DMS 273 treated with DMSO at 0.1 percent for 48 hours (cell line): ENCODE measurements at regions not wholly inside any gene's neighbourhood (a gene's known extent, or its start where the extent isn't known, plus 50 kb on each side); places are given as distances from the start of the nearest gene placed in this dataset.

Experiments
- DNase-seq: peaks from one replicate; lab custom pipeline; 2025; lab: John Stamatoyannopoulos, UW

GRCh38 chr4:14844061-14844460, 158.2 kb upstream of the CPEB2 start:
- DNase-seq = no peak

- DNase-seq = no peak
Observed at GRCh38 chr4:14848229-14848628, 154.1 kb upstream of the CPEB2 start.

- no peak for DNase-seq
Observed at GRCh38 chr4:14850455-14851097, 151.7 kb upstream of the CPEB2 start.

GRCh38 chr4:14853176-14853943, 148.9 kb upstream of the CPEB2 start:
- no peak for DNase-seq

- no peak for DNase-seq
Observed at GRCh38 chr4:14855719-14856061, 146.6 kb upstream of the CPEB2 start.

GRCh38 chr4:14856062-14856933, 146.0 kb upstream of the CPEB2 start:
- no peak for DNase-seq

GRCh38 chr4:14856934-14857235, 145.4 kb upstream of the CPEB2 start:
- DNase-seq = no peak

- no peak for DNase-seq
Observed at GRCh38 chr4:14857475-14857874, 144.8 kb upstream of the CPEB2 start.

GRCh38 chr4:14857981-14858380, 144.3 kb upstream of the CPEB2 start:
- no peak for DNase-seq

- DNase-seq = no peak
Observed at GRCh38 chr4:14862891-14863290, 139.4 kb upstream of the CPEB2 start.

GRCh38 chr4:14863418-14864364, 138.6 kb upstream of the CPEB2 start:
- DNase-seq = no peak

- no peak for DNase-seq
Observed at GRCh38 chr4:14864365-14865030, 137.8 kb upstream of the CPEB2 start.

- DNase-seq = no peak
Observed at GRCh38 chr4:14865031-14865366, 137.3 kb upstream of the CPEB2 start.

- no peak for DNase-seq
Observed at GRCh38 chr4:14865804-14866203, 136.5 kb upstream of the CPEB2 start.

GRCh38 chr4:14867847-14868246, 134.4 kb upstream of the CPEB2 start:
- no peak for DNase-seq

- DNase-seq = no peak
Observed at GRCh38 chr4:14868426-14869395, 133.6 kb upstream of the CPEB2 start.

- no peak for DNase-seq
Observed at GRCh38 chr4:14871676-14872430, 130.4 kb upstream of the CPEB2 start.

- no peak for DNase-seq
Observed at GRCh38 chr4:14874990-14875389, 127.3 kb upstream of the CPEB2 start.
